ENCODE measurements at regions not wholly inside any gene's neighbourhood (a gene's known extent, or its start where the extent isn't known, plus 50 kb on each side); places are given as distances from the start of the nearest gene placed in this dataset.

DNA sequence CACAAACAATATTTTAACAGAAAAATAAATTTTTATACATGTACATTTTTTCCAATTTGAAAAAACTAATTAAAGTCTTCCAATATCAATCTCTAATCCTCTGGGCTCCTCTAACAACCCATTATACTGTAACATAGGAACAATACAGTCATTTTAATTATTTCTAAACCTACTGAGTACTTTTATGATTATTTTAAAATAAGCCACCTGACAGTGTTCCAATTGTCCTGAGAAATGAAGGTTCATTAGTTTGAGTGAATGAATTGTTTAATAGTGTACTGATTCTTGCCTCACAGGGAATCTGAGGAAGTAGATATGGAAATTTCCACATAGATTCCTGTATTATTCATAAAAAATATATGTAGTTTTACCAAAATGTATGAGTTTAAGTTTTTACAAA lies 123.1 kb upstream of the EYS start:
- no peak for DNase-seq (ENCODE audit: extremely low spot score)
- TF ChIP-seq TARDBP (IDR thresholded peaks at IDR 0.05) (no peak), HDGF (IDR thresholded peaks at IDR 0.05; ENCODE audit: borderline replicate concordance) (no peak), FOXK2 (IDR thresholded peaks at IDR 0.05) (no peak), CTBP1 (IDR thresholded peaks at IDR 0.05; ENCODE audit: borderline replicate concordance) (no peak)
- POLR2A ChIA-PET = no interaction called here
- CTCF ChIA-PET = no interaction called here

DNA sequence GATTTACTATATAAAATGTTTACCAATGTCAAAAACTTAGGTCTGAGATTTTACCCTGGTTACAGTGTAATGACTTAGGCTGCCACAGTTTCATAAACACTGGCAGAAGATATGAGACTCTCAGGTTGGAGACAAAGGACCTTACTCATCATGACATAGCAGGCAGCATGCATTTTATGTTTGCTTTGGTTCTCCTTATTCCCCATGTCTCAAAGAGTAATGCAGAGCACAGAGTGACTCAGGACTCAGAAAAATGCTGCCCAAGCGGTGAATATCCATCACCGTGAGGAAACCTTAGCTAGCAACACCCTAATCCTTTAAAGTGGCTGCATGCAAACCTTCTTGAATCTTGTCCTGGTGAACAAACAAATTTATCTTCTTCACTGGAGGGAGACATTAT lies 112.1 kb upstream of the EYS start:
- POLR2A ChIA-PET = no interaction called here
- CTCF ChIA-PET = no interaction called here
- no peak for DNase-seq (ENCODE audit: extremely low spot score)
- TF ChIP-seq SUZ12 (IDR thresholded peaks at IDR 0.05) = no peak
- no peak for TF ChIP-seq FOXM1 (IDR thresholded peaks at IDR 0.05; ENCODE audit: borderline replicate concordance)
- no peak for TF ChIP-seq NFRKB (IDR thresholded peaks at IDR 0.05)
- no peak for TF ChIP-seq FOXA1 (IDR thresholded peaks at IDR 0.05)
- TF ChIP-seq ELF4 (IDR thresholded peaks at IDR 0.05) = no peak
- TF ChIP-seq, protein P1, sequence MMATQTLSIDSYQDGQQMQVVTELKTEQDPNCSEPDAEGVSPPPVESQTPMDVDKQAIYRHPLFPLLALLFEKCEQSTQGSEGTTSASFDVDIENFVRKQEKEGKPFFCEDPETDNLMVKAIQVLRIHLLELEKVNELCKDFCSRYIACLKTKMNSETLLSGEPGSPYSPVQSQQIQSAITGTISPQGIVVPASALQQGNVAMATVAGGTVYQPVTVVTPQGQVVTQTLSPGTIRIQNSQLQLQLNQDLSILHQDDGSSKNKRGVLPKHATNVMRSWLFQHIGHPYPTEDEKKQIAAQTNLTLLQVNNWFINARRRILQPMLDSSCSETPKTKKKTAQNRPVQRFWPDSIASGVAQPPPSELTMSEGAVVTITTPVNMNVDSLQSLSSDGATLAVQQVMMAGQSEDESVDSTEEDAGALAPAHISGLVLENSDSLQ (IDR thresholded peaks at IDR 0.05) = no peak
- TF ChIP-seq BHLHE40 (IDR thresholded peaks at IDR 0.05; ENCODE audit: borderline replicate concordance) = no peak
- TF ChIP-seq ARNT (IDR thresholded peaks at IDR 0.05) = no peak
- no peak for TF ChIP-seq CTBP1 (IDR thresholded peaks at IDR 0.05; ENCODE audit: borderline replicate concordance)
- no peak for TF ChIP-seq ZNF384 (IDR thresholded peaks at IDR 0.05)
- no peak for TF ChIP-seq LEF1 (IDR thresholded peaks at IDR 0.05; ENCODE audit: borderline replicate concordance)
- TF ChIP-seq TARDBP (IDR thresholded peaks at IDR 0.05) = no peak
- TF ChIP-seq HDGF (IDR thresholded peaks at IDR 0.05; ENCODE audit: borderline replicate concordance) = no peak
- TF ChIP-seq SP1 (IDR thresholded peaks at IDR 0.05) = no peak
- no peak for TF ChIP-seq L3MBTL2 (conservative IDR thresholded peaks at IDR 0.05)
- no peak for TF ChIP-seq FOXK2 (IDR thresholded peaks at IDR 0.05)

DNA sequence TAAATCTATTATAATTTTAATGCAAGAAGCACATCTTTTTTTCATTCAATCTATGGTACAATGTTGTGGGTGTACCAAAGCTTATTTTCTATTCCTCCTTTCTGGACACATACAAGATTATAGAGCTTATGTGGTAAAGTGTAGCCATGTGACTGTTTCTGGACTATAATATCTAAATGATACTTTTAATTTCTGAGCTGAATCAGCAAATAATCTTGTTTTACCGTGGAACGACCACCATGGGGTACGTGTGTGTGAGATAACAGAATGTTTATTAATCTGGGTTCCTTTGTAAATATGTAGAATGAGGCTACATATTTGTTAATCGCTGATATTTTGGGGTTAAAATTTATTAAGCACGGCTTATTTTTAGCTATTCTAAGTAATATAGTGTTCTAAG lies 111.5 kb upstream of the EYS start:
- ChIA-PET POLR2A (no interaction called here), CTCF (no interaction called here)
- TF ChIP-seq L3MBTL2 (conservative IDR thresholded peaks at IDR 0.05) (no peak), ZNF384 (IDR thresholded peaks at IDR 0.05) (no peak), NFRKB (IDR thresholded peaks at IDR 0.05) (no peak), FOXM1 (IDR thresholded peaks at IDR 0.05; ENCODE audit: borderline replicate concordance) (no peak), HDGF (IDR thresholded peaks at IDR 0.05; ENCODE audit: borderline replicate concordance) (no peak), FOXA1 (IDR thresholded peaks at IDR 0.05) (no peak), SP1 (IDR thresholded peaks at IDR 0.05) (no peak), CTBP1 (IDR thresholded peaks at IDR 0.05; ENCODE audit: borderline replicate concordance) (no peak), BHLHE40 (IDR thresholded peaks at IDR 0.05; ENCODE audit: borderline replicate concordance) (no peak), ARNT (IDR thresholded peaks at IDR 0.05) (no peak)
- TF ChIP-seq, protein P1 (IDR thresholded peaks at IDR 0.05) = no peak
- DNase-seq (ENCODE audit: extremely low spot score) = no peak

DNA sequence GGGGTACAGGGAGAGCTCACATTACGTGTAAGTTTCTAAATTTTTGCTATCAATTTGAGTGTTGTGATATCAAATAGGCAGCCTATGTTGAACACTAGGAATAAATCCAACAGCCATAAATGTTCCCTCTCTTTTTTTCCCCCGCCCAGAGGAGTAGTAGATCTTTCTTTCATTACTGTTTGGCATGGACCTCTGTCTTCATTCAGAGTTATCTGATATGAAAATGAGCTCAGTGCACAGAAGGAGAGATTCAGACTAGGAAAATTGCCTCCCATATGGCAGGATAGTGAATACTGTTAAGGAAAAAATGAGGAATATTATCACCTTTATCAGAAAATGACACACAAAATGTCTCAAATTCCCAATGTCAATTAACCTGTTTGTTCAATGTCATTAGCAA lies 110.0 kb upstream of the EYS start:
- ChIA-PET CTCF (no interaction called here), POLR2A (no interaction called here)
- no peak for TF ChIP-seq TARDBP (IDR thresholded peaks at IDR 0.05)
- TF ChIP-seq ELF4 (IDR thresholded peaks at IDR 0.05) = no peak
- no peak for TF ChIP-seq SP1 (IDR thresholded peaks at IDR 0.05)
- no peak for TF ChIP-seq FOXA1 (IDR thresholded peaks at IDR 0.05)
- no peak for TF ChIP-seq HDGF (IDR thresholded peaks at IDR 0.05; ENCODE audit: borderline replicate concordance)
- no peak for TF ChIP-seq FOXK2 (IDR thresholded peaks at IDR 0.05)
- TF ChIP-seq FOXM1 (IDR thresholded peaks at IDR 0.05; ENCODE audit: borderline replicate concordance) = no peak
- TF ChIP-seq ARNT (IDR thresholded peaks at IDR 0.05) = no peak
- TF ChIP-seq, protein P1 (IDR thresholded peaks at IDR 0.05) = no peak
- TF ChIP-seq L3MBTL2 (conservative IDR thresholded peaks at IDR 0.05) = no peak
- TF ChIP-seq ZNF384 (IDR thresholded peaks at IDR 0.05) = no peak
- TF ChIP-seq SUZ12 (IDR thresholded peaks at IDR 0.05) = no peak
- TF ChIP-seq BHLHE40 (IDR thresholded peaks at IDR 0.05; ENCODE audit: borderline replicate concordance) = no peak
- no peak for TF ChIP-seq NFRKB (IDR thresholded peaks at IDR 0.05)
- no peak for TF ChIP-seq LEF1 (IDR thresholded peaks at IDR 0.05; ENCODE audit: borderline replicate concordance)
- TF ChIP-seq CTBP1 (IDR thresholded peaks at IDR 0.05; ENCODE audit: borderline replicate concordance) = no peak
- DNase-seq (ENCODE audit: extremely low spot score) = no peak

DNA sequence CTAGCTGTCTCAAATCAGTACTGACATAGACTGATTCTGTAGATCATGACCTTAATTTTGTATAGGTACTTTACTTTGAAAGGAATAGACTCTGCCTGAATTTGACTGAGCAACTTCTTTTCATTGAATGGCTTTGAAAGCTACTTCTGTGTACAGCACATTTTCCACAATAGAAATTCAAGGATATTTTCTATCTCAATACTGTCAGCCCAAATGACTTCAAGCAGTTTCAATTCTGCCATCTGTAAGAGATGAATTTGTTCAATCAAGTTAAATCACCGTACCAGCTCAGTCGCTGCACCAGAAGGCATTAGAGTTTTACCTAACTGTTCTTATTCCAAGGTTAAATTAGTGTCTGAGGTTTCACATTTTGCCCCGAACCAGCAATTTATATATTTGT lies 107.0 kb upstream of the EYS start:
- POLR2A ChIA-PET = no interaction called here

More for the DNA sequence above, 107.0 kb upstream of the EYS start:
- TF ChIP-seq SUZ12 (IDR thresholded peaks at IDR 0.05) (no peak), LEF1 (IDR thresholded peaks at IDR 0.05; ENCODE audit: borderline replicate concordance) (no peak), HDGF (IDR thresholded peaks at IDR 0.05; ENCODE audit: borderline replicate concordance) (no peak), FOXA1 (IDR thresholded peaks at IDR 0.05) (no peak), FOXK2 (IDR thresholded peaks at IDR 0.05) (no peak), CTBP1 (IDR thresholded peaks at IDR 0.05; ENCODE audit: borderline replicate concordance) (no peak), ARNT (IDR thresholded peaks at IDR 0.05) (no peak), L3MBTL2 (conservative IDR thresholded peaks at IDR 0.05) (no peak), NFRKB (IDR thresholded peaks at IDR 0.05) (no peak), SP1 (IDR thresholded peaks at IDR 0.05) (no peak), ELF4 (IDR thresholded peaks at IDR 0.05) (no peak), ZNF384 (IDR thresholded peaks at IDR 0.05) (no peak), BHLHE40 (IDR thresholded peaks at IDR 0.05; ENCODE audit: borderline replicate concordance) (no peak), FOXM1 (IDR thresholded peaks at IDR 0.05; ENCODE audit: borderline replicate concordance) (no peak), TARDBP (IDR thresholded peaks at IDR 0.05) (no peak)
- TF ChIP-seq, protein P1 (IDR thresholded peaks at IDR 0.05) = no peak
- DNase-seq (ENCODE audit: extremely low spot score) = no peak
- CTCF ChIA-PET = no interaction called here
